PC-9 (cell line): ENCODE measurements at regions not wholly inside any gene's neighbourhood (a gene's known extent, or its start where the extent isn't known, plus 50 kb on each side); places are given as distances from the start of the nearest gene placed in this dataset.

Experiments
- CTCF ChIP-seq: fragments of 200-600 bp; sonication (generic); conservative IDR thresholded peaks from 2 replicates; pipeline ENCODE4 v1.6.1; 2017; ENCODE audit warnings: mixed run types, antibody characterized with exemption, mild to moderate bottlenecking, moderate library complexity
- EZH2 ChIP-seq: fragments of 200-600 bp; sonication (generic); IDR thresholded peaks from 2 replicates; pipeline ENCODE4 v1.8.0; 2017; ENCODE audit warnings: antibody characterized with exemption, low read depth

- TF ChIP-seq CTCF (no peak), EZH2 (no peak)
These were observed 52.9 kb upstream of the PAPPA start for GRCh38 chr9:116100711-116101121.
